H1 (cell line): ENCODE measurements at regions not wholly inside any gene's neighbourhood (a gene's known extent, or its start where the extent isn't known, plus 50 kb on each side); places are given as distances from the start of the nearest gene placed in this dataset.

ENCODE experiments used
- CTCF ChIA-PET: fragments of 300-600 bp; sonication (Branson Sonifier 250); formaldehyde crosslinking; loops from one replicate; lab custom pipeline; 2021; ENCODE audit not compliant: partially characterized antibody; lab: Charles Lee
- POLR2A ChIA-PET: fragments of 300-600 bp; sonication (Branson Sonifier 250); formaldehyde crosslinking; loops from one replicate; lab custom pipeline; 2021; ENCODE audit warnings: inconsistent platforms; ENCODE audit not compliant: partially characterized antibody; lab: Charles Lee
- DNase-seq, 2 experiments: peaks; one replicate each; pipeline versions ENCODE4 v3.0.0 to v3.0.0-alpha.2; 2010 to 2022; ENCODE audit warnings: low spot score in 2 of 2, low read depth in 1 of 2, mixed read lengths in 1 of 2
- FAIRE-seq: peaks from 2 replicates; lab custom pipeline; 2011; peaks lifted over from hg19 to GRCh38; lab: Jason Lieb, UNC
- H2AFZ ChIP-seq: 2 replicates; pipeline ENCODE4 v1.8.1; 2012; ENCODE audit warnings: low read length, inconsistent platforms
- H2AK5ac ChIP-seq: 2 replicates; pipeline ENCODE4 v1.6.1; 2013; ENCODE audit warnings: low read depth, low read length
- H2BK120ac ChIP-seq: replicated peaks from 2 replicates; pipeline ENCODE3; 2013; ENCODE audit warnings: low read depth, low read length, inconsistent platforms
- H2BK12ac ChIP-seq: 2 replicates; pipeline ENCODE4 v1.6.1; 2013; ENCODE audit warnings: low read depth, low read length
- H2BK15ac ChIP-seq: 2 replicates; pipeline ENCODE4 v1.6.1; 2013; ENCODE audit warnings: low read length
- H2BK20ac ChIP-seq: 2 replicates; pipeline ENCODE4 v1.6.1; 2013; ENCODE audit warnings: low read length
- H2BK5ac ChIP-seq: 2 replicates; pipeline ENCODE4 v1.6.1; 2013; ENCODE audit warnings: low read depth, low read length
- H3K14ac ChIP-seq: 2 replicates; pipeline ENCODE4 v1.6.1; 2013; ENCODE audit warnings: inconsistent platforms; ENCODE audit not compliant: insufficient read length
- H3K18ac ChIP-seq: 2 replicates; pipeline ENCODE4 v1.6.1; 2013; ENCODE audit warnings: low read length; ENCODE audit errors: extremely low read depth
- H3K23ac ChIP-seq: 2 replicates; pipeline ENCODE4 v1.6.1; 2013; ENCODE audit warnings: inconsistent platforms; ENCODE audit not compliant: insufficient read length
- H3K23me2 ChIP-seq: 2 replicates; pipeline ENCODE4 v1.6.1; 2013; ENCODE audit warnings: low read depth, low read length
- H3K27ac ChIP-seq: 2 replicates; pipeline ENCODE4 v1.6.1; 2011; ENCODE audit warnings: low read depth, low read length, inconsistent platforms
- H3K27me3 ChIP-seq, 4 experiments: replicated peaks in 1 of 4; 1 replicate in 1 of 4; 2 replicates in 3 of 4; pipeline versions ENCODE4 v1.6.1 to v1.8.1; 2011 to 2013; ENCODE audit warnings: low read length in 3 of 4, mild to moderate bottlenecking in 3 of 4, inconsistent platforms in 2 of 4, mixed read lengths in 2 of 4, moderate library complexity in 1 of 4; ENCODE audit not compliant: control insufficient read depth in 3 of 4, insufficient read depth in 3 of 4; ENCODE audit errors: extremely low read depth in 1 of 4
- H3K36me3 ChIP-seq, 4 experiments: 2 replicates each; pipeline versions ENCODE4 v1.6.1 to v1.8.1; 2011 to 2013; ENCODE audit warnings: mild to moderate bottlenecking in 4 of 4, low read length in 3 of 4, moderate library complexity in 2 of 4, control low read depth in 1 of 4, inconsistent platforms in 1 of 4; ENCODE audit not compliant: insufficient read depth in 4 of 4, control insufficient read depth in 2 of 4
- H3K4ac ChIP-seq: replicated peaks from 2 replicates; pipeline ENCODE3; 2013; ENCODE audit warnings: low read length, low read depth, mixed read lengths, inconsistent platforms; ENCODE audit not compliant: insufficient read length
- H3K4me1 ChIP-seq, 4 experiments: replicated peaks in 1 of 4; 1 replicate in 1 of 4; 2 replicates in 3 of 4; pipeline versions ENCODE4 v1.6.1 to v1.8.1; 2011 to 2013; ENCODE audit warnings: low read length in 3 of 4, inconsistent platforms in 2 of 4, mixed read lengths in 1 of 4; ENCODE audit not compliant: insufficient read depth in 4 of 4, control insufficient read depth in 3 of 4
- H3K4me2 ChIP-seq, 2 experiments: 2 replicates each; pipeline versions ENCODE4 v1.6.1 to v1.8.1; 2011 to 2013; ENCODE audit warnings: low read depth in 2 of 2, low read length in 2 of 2, control low read depth in 1 of 2, inconsistent platforms in 1 of 2, mild to moderate bottlenecking in 1 of 2; ENCODE audit not compliant: insufficient read depth in 1 of 2
- H3K4me3 ChIP-seq, 4 experiments: fragments of 200-600, 300-600 bp in 1 of 4; sonication (generic), shearing (Covaris generic), sonication (Bioruptor Twin) in 1 of 4; 2 replicates each; pipeline versions ENCODE4 v1.5.1 to v1.8.1; 2011 to 2016; ENCODE audit warnings: low read length in 4 of 4, low read depth in 3 of 4, control low read depth in 2 of 4, inconsistent platforms in 2 of 4, mild to moderate bottlenecking in 2 of 4, mixed read lengths in 1 of 4, moderate library complexity in 1 of 4; ENCODE audit not compliant: insufficient read depth in 2 of 4; ENCODE audit errors: extremely low read depth in 1 of 4
- H3K56ac ChIP-seq: replicated peaks from 2 replicates; pipeline ENCODE3; 2013; ENCODE audit warnings: low read depth, mild to moderate bottlenecking, mixed read lengths, low read length, inconsistent platforms; ENCODE audit not compliant: insufficient read length
- H3K79me1 ChIP-seq: 2 replicates; pipeline ENCODE4 v1.6.1; 2013; ENCODE audit warnings: low read depth, low read length, control low read depth
- H3K79me2 ChIP-seq, 2 experiments: 2 replicates each; pipeline versions ENCODE4 v1.6.1 to v1.8.1; 2012 to 2013; ENCODE audit warnings: low read length in 2 of 2, mild to moderate bottlenecking in 2 of 2, inconsistent platforms in 1 of 2; ENCODE audit not compliant: insufficient read depth in 2 of 2, control insufficient read depth in 1 of 2
- H3K9ac ChIP-seq, 4 experiments: replicated peaks in 1 of 4; 1 replicate in 1 of 4; 2 replicates in 3 of 4; pipeline versions ENCODE4 v1.6.1 to v1.8.1; 2011 to 2013; ENCODE audit warnings: low read depth in 3 of 4, low read length in 3 of 4, control low read depth in 2 of 4, mild to moderate bottlenecking in 2 of 4, moderate library complexity in 2 of 4, inconsistent platforms in 1 of 4; ENCODE audit errors: extremely low read depth in 1 of 4
- H3K9me3 ChIP-seq, 2 experiments: 2 replicates each; pipeline versions ENCODE4 v1.6.1 to v1.8.1; 2012 to 2013; ENCODE audit warnings: mild to moderate bottlenecking in 2 of 2, moderate library complexity in 2 of 2, control low read depth in 1 of 2, inconsistent platforms in 1 of 2, low read depth in 1 of 2, low read length in 1 of 2, mixed read lengths in 1 of 2; ENCODE audit not compliant: insufficient read depth in 2 of 2
- H4K20me1 ChIP-seq, 2 experiments: replicated peaks in 1 of 2; 2 replicates each; pipeline versions ENCODE3 to v1.8.1; 2011 to 2013; ENCODE audit warnings: inconsistent platforms in 2 of 2, low read length in 2 of 2, mild to moderate bottlenecking in 1 of 2; ENCODE audit not compliant: insufficient read depth in 2 of 2, control insufficient read depth in 1 of 2
- H4K5ac ChIP-seq: 2 replicates; pipeline ENCODE4 v1.6.1; 2013; ENCODE audit warnings: low read length, low read depth, mixed read lengths, inconsistent platforms; ENCODE audit not compliant: insufficient read length
- H4K8ac ChIP-seq: 2 replicates; pipeline ENCODE4 v1.8.0; 2013; ENCODE audit warnings: mild to moderate bottlenecking, moderate library complexity, low read length, inconsistent platforms; ENCODE audit not compliant: insufficient read depth; ENCODE audit errors: extremely low read depth
- H4K91ac ChIP-seq: replicated peaks from 2 replicates; pipeline ENCODE3; 2013; ENCODE audit warnings: low read length, mixed read lengths, inconsistent platforms; ENCODE audit not compliant: insufficient read length
- EGR1 ChIP-seq: IDR thresholded peaks from 2 replicates; pipeline ENCODE4 v1.6.1; 2011; ENCODE audit warnings: low read depth, low read length, borderline replicate concordance
- FOSL1 ChIP-seq: IDR thresholded peaks from 2 replicates; pipeline ENCODE4 v1.6.1; 2011; ENCODE audit warnings: mild to moderate bottlenecking, low read depth, low read length, moderate library complexity; ENCODE audit not compliant: insufficient read depth
- KDM1A ChIP-seq: fragments of 200-600, 300-600 bp; sonication (generic); IDR thresholded peaks from 2 replicates; pipeline ENCODE4 v1.7.1; 2016; ENCODE audit warnings: mild to moderate bottlenecking, low read length, borderline replicate concordance
- KDM5A ChIP-seq: fragments of 200-600 bp; IDR thresholded peaks from 2 replicates; pipeline ENCODE4 v1.7.1; 2012; ENCODE audit warnings: mild to moderate bottlenecking, low read length, inconsistent platforms, mixed read lengths
- RAD21 ChIP-seq, 2 experiments: IDR thresholded peaks in 1 of 2; conservative IDR thresholded peaks in 1 of 2; 2 replicates each; pipeline ENCODE4 v1.6.1; 2011; ENCODE audit warnings: low read depth in 2 of 2, low read length in 2 of 2, improper control_type of control experiment in 1 of 2, inconsistent platforms in 1 of 2, mild to moderate bottlenecking in 1 of 2, moderate library complexity in 1 of 2
- WGBS, 2 experiments: shearing (Covaris generic) in 1 of 2; methylation state at CpG; one replicate each; pipeline versions ENCODE4 v1.1.6 to v1.1.7; 2013 to 2015; ENCODE audit warnings: low lambda C conversion rate in 2 of 2, mixed read lengths in 2 of 2, inconsistent platforms in 1 of 2, low coverage in 1 of 2, missing lambda C conversion rate in 1 of 2; ENCODE audit not compliant: insufficient replicate concordance in 2 of 2, insufficient coverage in 1 of 2, insufficient read length in 1 of 2; ENCODE audit errors: extremely low coverage in 1 of 2, missing lambda C conversion rate in 1 of 2; 5-methylcytosine and 5-hydroxymethylcytosine counted together

DNA sequence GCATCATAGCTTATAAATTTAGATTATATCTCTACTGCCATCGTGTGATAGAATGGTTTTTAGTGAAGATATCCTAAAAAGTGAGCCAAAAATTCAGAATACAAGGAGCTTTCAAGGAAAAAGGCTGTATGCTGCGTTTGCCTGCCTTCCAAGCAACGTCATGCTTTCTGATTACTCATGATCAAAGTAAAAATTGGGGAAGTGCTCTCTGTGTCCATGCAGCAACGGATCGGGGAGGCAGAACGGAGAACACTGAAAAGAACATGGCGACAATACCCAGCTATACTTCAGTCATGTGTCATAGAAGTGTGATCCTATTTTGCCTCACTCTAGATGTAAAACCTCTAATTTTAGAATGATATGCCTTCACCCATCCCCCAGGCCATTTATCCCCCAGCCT is 185.7 kb downstream of the SUCLG1 start:
- no peak overlapping the region for H3K27ac ChIP-seq
- FAIRE-seq: no peak
- no peak overlapping the region for H2BK120ac ChIP-seq
- H3K18ac ChIP-seq: no peak overlapping the region
- H3K4ac ChIP-seq: no peak overlapping the region
- no peaks in the 10 kb centered on the region for H3K23me2 ChIP-seq
- H4K8ac ChIP-seq: no peak overlapping the region
- H4K5ac ChIP-seq: no peak overlapping the region
- no peak overlapping the region for H2BK15ac ChIP-seq
- no peaks in the 10 kb centered on the region for H3K4me1 ChIP-seq
- H3K36me3 ChIP-seq: no peaks in the 10 kb centered on the region
- no peak overlapping the region for H3K56ac ChIP-seq
- no peak overlapping the region for H3K4me3 ChIP-seq
- no peak overlapping the region for H4K91ac ChIP-seq
- H3K14ac ChIP-seq: no peak overlapping the region
- DNase-seq: no peak
- H2BK12ac ChIP-seq: no peak overlapping the region
- no peaks in the 10 kb centered on the region for H3K79me1 ChIP-seq
- H2AFZ ChIP-seq: no peak overlapping the region
- no peak overlapping the region for H2BK20ac ChIP-seq
- WGBS, 2 experiments: 96% methylated on average over 7 of the region's 7 CpGs; no CpG with 5 or more reads in 1 of the 2 experiments
- TF ChIP-seq RAD21 (IDR thresholded peaks at IDR 0.05 in 1 of 2, conservative IDR thresholded peaks at IDR 0.05 in 1 of 2; ENCODE audit: low read depth in 2 of 2, low read length in 2 of 2): no peak
- no peak for TF ChIP-seq FOSL1
- TF ChIP-seq KDM5A: no peak
- TF ChIP-seq EGR1: no peak
- TF ChIP-seq KDM1A: no peak
- TF ChIP-seq, all 59 proteins: peak for 0
- ChIA-PET CTCF (interaction anchor here (1.0 to 1.5 kb wide), 2 partner anchors 12 to 36 kb away, joined by 3 read pairs; no protein-coding TSS in a partner anchor), POLR2A (no interaction called here)
- H3K79me2 ChIP-seq: no peaks in the 10 kb centered on the region
- no peak overlapping the region for H3K9ac ChIP-seq
- no peak overlapping the region for H2BK5ac ChIP-seq
- H3K9me3 ChIP-seq: no peaks in the 10 kb centered on the region
- no peaks in the 10 kb centered on the region for H3K27me3 ChIP-seq
- H3K4me2 ChIP-seq: no peak overlapping the region
- H3K23ac ChIP-seq: no peak overlapping the region
- H4K20me1 ChIP-seq: no peaks in the 10 kb centered on the region
- no peak overlapping the region for H2AK5ac ChIP-seq
